ENCODE measurements at regions not wholly inside any gene's neighbourhood (a gene's known extent, or its start where the extent isn't known, plus 50 kb on each side); places are given as distances from the start of the nearest gene placed in this dataset.
A peak's percentile ranks its signal among the peaks of the same experiment; 100 is the strongest.

DNA sequence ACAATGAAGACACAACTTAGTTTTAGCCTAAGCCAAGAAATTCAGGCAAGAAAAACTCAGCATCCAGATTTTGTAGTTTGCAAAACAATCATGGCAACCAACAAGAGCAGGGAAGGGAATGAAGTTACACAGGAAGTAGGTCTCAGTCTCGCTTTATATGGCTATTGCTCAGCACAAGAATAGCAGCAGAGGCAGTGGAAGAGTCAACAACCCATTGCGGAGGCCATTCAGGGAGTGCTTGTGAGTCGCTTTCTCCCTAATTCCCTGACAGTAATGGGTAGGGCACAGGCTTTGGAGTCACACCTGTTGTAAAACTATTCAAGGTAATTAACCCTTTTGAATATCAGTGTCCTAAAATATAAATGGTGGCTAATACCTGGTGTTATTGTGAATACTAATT, 238.5 kb downstream of the HDGFL1 start:
- no peak for DNase-seq (ENCODE audit: low read depth, low spot score)

DNA sequence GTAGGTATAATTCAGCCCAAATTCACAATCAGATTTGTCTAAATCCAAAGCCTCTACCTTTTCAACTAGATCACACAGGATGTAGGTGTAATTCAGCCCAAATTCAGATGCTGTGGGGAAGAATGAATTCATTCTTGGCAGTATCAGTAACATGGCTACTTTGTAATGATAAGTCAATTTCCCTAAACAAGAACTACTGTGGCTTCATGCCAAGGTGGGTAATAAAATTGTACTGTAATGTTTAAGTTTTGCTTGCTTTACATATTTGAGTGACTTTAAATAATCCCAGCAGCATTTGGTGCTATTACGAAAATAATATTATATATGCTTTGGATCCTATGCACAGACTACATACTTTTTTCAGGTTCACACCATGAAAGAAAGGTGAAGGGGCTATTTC, 239.1 kb downstream of the HDGFL1 start:
- DNase-seq (ENCODE audit: low read depth, low spot score) = no peak

DNA sequence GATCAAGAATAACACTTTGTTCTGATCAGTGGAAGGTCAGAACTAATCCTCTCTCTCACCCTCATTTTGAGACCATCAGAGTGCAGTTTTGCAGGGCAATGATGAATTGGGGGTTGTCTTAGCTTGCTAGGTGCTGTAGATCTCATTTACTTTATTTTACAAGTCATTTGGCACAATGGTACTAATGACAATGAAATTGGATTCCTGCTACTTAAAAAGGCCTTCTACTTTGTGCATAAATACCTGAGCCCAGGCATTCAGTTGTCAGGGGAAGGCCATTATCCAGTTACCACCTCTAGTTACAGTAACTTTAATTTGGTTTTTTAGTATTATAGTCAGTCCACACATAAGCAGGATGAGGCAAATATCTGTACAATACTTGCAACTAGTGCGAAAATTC, 240.0 kb downstream of the HDGFL1 start:
- DNase-seq (ENCODE audit: low read depth, low spot score) = no peak

DNA sequence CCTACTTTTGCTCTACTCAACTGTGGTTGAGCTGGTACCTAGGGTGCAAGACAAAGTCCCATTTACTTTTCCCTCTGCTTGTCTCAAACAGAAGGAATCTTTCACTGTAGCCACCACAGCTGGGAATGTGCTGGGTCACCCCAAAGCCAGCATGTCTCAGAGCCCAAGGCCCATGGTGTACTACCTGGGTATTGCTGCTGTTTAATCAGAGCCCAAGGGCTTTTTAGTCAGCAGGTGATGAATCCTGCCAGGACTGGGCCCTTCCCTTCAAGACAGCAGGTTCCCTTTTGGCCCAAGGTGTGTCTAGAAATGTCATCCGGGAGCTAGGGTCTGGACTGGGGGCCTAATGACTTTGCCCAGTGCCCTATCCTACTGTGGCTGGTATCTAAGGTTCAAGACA, 249.8 kb downstream of the HDGFL1 start:
- no peak for DNase-seq (ENCODE audit: low read depth, low spot score)

DNA sequence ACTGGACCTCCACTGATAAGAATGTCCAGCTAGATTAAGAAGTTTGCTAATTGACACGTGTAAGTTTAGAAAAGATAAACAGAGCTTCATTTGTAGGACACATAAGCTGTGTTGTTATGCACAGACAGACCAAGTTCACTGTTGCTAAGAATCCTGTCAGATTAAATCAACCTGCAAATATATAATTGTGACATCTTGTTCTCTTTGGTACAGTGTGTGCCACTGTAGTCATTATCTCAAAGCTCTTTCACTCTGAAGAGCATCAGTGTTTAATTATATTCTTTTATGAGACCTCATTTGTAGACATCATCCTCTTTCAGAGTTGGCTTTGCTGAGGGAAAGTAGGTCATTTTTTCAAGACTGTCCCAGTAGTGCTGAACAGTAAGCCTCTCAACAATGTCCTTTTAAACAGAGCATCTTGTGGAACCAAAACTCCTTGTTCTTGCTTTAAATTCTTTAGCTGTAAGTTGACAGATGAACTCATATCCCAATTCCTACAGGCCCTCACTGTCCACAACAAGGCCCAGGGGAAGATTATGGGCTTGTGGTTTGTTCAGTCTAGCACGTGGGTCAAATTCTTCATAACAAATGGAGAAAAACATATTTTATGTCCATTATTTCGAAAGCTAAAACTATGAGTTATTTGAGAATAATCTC, 252.4 kb downstream of the HDGFL1 start:
- DNase-seq (ENCODE audit: low read depth, low spot score) = peak; percentile 17

DNA sequence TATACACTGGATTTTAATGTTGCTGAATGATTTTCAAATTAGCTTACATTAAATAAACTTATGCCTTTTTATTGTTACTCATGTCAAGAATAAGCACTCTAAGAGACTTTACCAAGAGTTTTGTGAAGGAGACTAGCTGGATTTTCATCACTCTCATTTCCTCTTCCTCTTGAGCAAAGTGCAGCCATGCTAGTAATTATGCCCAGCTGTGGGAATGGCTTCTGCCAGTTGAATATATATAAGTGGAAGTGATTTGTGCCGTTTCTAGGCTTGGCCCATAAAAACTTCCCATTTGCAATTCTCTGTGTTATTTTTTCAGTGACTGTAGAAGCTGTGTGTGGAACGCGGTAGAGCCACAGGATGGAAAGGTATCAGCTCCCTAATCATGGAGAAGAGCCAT, 255.8 kb downstream of the HDGFL1 start:
- no peak for DNase-seq (ENCODE audit: low read depth, low spot score)

DNA sequence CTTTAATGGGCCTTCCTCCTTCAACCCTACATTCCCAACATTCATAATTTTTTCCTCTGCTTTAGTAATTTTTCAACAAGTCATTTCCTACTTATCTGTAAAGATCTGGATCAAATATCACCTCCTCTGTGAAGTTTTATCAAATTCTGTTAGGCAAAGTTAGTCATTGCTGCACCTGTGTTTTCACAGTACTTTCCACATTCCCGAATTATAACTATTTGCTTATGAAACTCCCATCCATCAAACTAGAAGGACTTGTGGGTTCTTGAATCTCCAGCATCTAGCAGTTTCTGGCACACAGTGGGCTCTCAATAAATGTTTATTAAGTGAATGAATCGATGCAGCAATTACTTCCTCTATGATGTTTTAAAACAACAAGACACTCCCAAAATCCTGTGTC, 257.6 kb downstream of the HDGFL1 start:
- peak; percentile 27 for DNase-seq (ENCODE audit: low read depth, low spot score)

DNA sequence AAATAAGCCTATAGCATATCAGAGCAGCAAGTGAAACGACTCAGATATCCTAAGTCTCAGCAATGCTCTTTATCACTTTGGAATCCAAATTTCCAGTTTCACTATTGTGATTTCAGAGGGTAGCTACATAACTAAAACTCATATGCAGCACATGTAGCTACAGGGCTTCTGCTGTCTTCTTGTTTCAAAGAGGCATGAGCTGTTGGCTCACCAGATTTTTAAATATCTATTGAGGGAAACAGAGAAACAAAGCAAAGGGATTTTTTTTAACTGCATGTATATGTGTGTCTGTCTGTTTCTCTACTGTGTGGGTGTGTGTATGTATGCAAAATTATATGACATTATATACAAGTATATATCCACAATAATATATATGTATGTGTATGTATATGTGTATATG, 258.4 kb downstream of the HDGFL1 start:
- peak; percentile 58 for DNase-seq (ENCODE audit: low read depth, low spot score)

DNA sequence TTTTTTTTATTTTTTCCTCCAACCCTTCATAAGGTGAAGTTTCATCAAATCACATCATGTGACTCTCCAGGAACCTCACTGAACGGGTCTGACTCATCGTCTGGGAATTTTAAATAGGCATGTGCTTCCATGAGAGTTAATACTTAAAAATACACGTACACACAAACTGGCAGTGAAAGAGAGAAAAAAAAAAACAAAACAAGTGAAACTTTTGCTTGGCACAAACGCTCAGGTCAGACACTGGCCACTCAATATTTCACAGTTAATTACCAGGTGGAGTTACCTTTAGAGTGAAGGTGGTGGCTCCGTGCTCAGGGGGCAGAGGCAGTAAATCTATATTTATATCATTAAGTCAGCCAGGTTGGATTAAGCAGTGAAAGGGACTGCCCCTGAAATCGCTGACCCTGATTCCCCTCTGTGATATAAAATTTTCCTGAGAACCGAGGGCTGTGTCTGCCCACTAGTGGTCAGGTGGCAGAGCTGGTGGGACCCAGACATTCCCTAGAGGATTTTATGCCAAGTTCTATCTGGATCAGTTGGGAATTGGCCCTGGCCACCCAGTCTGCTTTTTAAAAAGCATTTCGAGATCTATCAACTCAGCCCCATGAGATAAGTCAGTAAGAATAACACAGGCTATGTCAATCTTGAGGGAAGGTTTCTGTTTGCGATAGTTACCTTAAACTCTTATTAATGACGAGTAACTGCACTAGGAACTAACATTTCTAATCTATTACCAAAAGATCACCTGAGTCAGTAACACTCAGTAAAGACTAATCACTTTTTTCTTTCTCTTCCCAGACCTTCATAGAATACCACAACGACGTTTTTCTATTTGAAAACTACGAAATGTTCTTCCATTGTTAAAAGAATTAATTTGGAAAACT, 259.1 kb downstream of the HDGFL1 start:
- DNase-seq (ENCODE audit: low read depth, low spot score) = peak; percentile 98

DNA sequence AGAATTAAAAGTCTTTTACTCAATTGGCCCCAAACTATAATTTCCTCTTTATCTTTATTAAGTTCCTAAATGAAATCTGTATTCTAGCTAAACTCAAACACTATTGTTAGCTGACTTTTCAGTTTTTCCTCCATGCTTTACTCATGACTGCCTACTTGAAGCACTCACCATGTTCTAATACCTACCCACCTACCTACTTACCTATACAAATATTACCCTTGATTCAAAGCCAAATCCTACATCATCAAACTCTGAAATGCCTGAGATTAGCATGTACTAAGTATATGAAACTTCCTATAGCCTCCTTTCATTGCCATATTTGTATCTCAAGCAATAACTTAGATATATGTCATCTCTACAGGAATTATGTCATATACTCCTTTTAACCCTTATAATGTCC, 259.7 kb downstream of the HDGFL1 start:
- DNase-seq (ENCODE audit: low read depth, low spot score) = peak; percentile 6

DNA sequence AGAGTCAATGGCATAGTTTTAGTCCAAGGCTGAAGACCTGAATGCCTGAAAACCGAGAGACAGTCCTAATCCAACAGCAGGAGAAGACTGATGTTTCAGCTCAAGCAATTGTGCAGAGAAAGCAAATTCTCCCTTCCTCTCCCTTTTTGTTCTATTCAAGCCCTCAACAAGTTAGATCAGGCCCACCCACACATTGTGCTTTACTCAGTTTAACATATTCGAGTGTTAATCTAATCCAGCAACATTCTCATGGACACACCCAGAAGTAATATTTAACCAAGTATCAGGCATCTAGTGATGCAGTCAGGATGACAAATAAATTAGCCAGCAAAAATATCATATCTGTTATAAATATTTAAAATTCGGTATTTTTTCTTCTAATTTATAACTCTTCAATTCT, 261.1 kb downstream of the HDGFL1 start:
- DNase-seq (ENCODE audit: low read depth, low spot score) = no peak

DNA sequence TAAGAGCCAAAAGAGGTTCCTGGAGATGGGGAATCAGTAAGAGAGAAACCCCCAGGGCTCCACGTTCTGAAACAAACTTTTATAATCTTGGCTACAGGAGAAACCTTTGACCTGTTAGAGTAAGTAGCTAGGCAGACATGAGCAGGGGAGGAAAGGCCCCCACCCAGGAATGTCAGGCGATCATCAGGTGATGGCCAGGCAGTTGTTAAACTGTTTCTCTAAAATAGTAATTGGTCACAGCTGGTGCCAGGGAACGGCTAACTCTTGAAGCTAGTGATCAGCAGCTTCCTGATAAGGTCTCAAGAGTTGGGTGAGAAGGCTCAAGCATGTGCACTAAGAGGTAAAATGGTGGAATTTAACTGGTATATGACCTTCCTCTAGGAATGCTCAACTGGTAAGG, 263.8 kb downstream of the HDGFL1 start:
- no peak for DNase-seq (ENCODE audit: low read depth, low spot score)

DNA sequence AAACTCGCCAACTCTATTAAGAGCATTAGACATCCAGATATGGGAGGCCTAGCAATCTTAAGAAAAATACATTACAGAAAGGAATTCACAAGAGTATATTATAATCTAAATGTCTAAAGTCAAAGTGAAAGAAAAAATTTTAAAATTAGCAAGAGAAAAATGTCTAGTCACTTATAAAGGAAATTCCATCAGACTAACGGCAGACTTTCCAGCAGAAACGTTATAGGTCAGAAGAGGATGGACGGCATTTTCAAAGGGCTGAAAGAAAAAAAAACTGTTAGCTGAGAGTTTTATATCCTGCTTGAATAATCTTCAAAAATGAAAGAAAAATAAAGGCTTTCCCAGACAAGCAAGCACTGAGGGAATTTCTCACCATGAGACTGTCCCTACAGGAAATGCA, 269.0 kb downstream of the HDGFL1 start:
- peak; percentile 4 for DNase-seq (ENCODE audit: low read depth, low spot score)

DNA sequence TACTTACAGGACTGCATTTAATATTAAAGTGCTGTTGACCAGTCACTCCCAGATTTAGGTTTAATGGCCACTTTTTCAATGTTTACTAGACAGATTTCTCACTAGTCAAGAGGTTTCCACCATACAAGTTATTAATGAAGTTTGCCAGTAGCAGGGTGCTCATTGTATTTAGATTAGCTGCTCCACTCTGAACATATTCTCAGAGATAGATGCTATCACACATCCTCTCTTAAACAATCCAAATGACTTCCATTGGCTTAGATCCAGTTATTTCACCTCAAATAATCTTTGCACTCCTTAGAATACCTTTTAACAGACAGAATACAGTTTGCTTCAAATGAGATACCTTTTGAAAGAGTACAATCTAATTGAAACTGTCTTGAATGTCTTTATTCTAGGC, 276.1 kb downstream of the HDGFL1 start:
- no peak for DNase-seq (ENCODE audit: low read depth, low spot score)

DNA sequence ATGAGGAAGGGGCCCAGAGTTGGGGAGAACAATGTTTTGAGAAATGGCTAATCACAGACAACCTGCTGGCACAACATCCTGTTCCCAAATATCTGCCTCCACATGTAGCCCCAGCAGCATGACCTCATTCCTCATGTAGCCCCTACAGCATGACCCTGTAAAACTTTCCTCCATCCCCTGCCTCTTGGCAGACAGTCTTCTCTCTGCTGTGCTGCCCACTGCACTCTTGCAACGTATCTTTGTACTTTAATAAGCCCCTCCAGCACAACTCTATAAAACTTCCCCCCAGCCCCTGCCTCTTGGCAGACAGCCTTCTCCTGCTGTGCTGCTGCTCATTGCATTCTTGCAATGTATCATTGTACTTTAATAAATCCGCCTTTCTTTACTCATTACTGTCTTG, 278.8 kb downstream of the HDGFL1 start:
- no peak for DNase-seq (ENCODE audit: low read depth, low spot score)

DNA sequence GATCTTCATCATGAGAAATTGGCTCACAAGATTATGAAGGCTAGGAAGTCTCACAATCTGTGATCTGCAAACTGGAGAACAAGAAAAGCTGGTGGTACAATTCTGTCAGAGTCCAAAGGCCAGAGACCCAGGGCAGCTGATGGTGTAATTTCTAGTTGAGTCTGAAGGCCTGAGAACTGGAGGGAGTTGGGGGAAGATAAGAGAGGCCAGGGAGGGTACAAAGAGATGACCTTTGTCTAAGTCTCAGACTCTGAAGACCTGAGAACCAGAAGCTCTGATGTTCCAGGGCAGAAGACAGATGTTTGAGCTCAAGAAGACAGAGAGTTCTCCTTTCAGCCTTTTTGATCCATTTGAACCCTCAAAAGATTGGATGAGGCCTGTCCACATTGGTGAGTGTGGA, 280.6 kb downstream of the HDGFL1 start:
- no peak for DNase-seq (ENCODE audit: low read depth, low spot score)

DNA sequence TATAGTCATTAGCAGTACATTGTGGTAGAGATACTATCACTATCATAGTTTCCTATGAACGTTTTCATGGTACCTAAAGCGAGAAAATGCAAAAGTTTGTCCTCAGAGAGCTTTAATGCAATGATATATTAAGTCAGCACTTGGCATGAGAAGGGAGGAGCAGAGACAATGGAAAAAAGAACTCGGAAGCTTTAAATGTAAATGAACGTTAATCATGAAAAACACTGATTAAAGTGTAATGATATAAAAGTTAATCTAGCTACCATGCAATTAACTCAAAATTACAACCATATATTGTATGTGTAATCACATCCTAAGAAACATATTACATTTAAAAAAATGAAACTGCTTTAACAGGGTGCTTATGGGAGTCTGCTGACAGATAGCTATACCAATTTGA, 282.7 kb downstream of the HDGFL1 start:
- no peak for DNase-seq (ENCODE audit: low read depth, low spot score)

DNA sequence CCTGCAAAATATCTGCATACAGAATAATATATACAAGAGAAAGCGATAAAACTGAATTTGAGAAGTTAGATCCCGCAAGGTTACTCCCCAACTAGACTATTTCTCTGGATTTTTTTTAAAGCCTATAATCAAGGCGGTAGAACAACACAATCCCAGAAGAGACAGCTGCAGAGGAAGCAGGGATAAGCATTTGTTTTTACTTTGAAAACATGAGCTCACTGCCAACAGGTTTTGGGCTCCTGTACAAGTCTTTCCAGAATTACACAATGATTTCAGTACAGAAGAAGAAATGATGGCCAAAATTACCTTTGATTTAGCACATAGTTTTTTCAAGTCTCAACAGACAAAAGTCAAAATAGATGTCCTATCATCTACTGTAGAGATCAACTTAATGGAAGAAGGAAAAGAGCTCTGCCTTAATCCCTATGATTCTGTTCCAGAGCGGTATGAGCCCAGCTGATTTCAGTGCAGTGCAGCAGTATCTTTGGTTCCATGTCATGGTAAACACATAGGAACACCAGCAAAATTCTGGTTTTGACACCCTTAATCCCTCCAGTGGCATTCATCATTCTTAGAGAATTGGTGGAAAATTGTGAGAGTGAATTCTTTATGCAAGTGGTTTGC, 304.3 kb downstream of the HDGFL1 start:
- DNase-seq (ENCODE audit: low read depth, low spot score) = peak; percentile 55

DNA sequence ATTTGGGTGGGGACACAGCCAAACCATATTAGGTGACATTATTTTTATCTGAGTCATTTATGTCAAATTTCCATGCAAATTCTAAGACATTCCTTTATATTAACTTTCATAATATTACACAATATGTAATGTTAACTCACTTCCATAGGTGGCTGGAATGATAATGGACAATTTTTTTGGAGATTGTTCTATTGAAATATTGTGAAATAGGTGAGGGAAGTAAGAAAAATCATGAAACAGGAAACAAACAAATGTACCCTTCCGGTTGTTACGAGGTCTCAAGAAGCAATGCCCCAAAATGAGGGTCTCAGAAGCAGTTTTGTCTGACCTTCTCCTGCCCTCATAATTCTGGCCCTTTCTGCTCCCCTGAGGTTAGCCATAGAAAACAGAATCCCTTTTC, 306.5 kb downstream of the HDGFL1 start:
- no peak for DNase-seq (ENCODE audit: low read depth, low spot score)

DNA sequence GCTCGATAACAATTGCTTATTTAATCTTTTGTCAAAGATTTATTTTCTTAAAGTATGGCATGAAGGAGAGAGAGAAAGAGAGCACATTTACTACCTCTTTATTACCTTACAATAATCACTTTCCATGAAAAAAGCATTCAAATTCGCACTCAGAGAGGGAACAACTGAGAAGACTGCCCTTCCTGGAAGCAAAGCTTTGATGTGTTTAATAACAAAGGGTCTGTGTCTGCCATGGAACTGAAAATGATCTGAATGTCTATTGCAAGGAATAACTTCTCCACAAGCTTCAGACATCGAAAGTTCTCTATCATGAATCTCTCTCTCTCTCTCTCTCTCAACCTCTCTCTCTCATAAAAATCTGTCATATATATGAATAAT, 308.9 kb downstream of the HDGFL1 start:
- no peak for DNase-seq (ENCODE audit: low read depth, low spot score)

DNA sequence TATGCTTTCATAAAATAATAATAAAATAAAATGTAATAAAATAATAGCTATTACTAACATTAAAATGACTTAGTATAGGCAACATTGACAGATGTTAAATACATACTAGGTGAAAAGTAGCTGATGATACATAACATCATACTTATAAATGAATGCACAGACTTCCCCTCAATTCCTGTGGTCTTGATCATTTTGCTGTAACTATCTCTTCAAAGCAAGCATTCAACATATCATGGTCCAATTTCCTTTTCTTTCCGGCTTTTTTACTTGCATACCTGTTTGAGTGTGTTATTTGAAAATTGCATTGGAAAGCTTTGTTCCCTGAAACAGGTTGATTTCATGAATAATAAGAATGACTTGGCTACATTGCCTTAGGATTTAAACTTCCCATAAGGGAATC, 309.3 kb downstream of the HDGFL1 start:
- no peak for DNase-seq (ENCODE audit: low read depth, low spot score)

DNA sequence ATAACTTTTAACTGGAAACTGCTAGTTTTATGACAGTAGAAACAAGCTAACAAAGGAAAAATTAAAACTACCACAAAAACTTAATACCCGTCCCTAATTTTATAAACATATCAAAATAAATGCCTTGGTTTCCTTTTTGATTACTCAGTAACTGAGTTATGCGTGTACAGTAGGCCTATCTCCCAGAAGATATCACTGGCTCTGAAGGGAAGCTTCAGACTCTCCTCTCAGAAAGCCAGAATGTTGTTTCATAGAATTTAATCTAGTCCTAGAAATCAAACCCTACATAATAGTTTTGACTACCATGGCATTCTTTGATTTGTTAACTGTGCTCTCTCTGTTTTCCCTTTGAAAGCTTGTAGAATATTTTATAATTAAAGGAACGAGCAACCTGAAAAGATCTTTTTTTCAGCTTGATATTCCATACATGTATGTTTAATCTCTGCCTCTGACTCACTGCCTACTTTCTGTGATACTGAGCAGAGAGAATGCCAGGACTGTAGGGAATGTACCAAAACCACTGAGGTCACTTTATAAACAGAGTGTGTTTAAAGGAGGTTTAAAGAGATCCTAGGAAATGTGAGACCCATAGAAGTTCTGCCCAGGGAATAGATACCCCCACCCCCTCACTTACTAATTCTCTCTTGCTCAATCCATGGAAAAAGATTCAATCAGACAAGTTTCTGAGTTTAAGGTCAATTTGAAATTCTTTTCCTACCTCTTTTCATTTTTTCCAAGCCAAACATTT, 311.5 kb downstream of the HDGFL1 start:
- peak; percentile 94 for DNase-seq (ENCODE audit: low read depth, low spot score)

Data from astrocyte of the hippocampus (primary cell).